GM12878 (cell line): ENCODE measurements at regions not wholly inside any gene's neighbourhood (a gene's known extent, or its start where the extent isn't known, plus 50 kb on each side); places are given as distances from the start of the nearest gene placed in this dataset.

Source experiments
- CTCF ChIP-seq, 3 experiments: IDR thresholded peaks in 2 of 3; conservative IDR thresholded peaks in 1 of 3; 2 replicates each; pipeline ENCODE4 v1.5.1; 2011; ENCODE audit warnings: low read depth in 3 of 3, low read length in 3 of 3, mild to moderate bottlenecking in 3 of 3, control low read depth in 2 of 3, moderate library complexity in 2 of 3, inconsistent platforms in 1 of 3, mixed read lengths in 1 of 3; ENCODE audit not compliant: control insufficient read depth in 2 of 3, insufficient read depth in 1 of 3; ENCODE audit errors: extremely low read depth in 1 of 3
- TCF7 ChIP-seq: IDR thresholded peaks from 2 replicates; pipeline ENCODE4 v1.6.1; 2014; ENCODE audit warnings: antibody characterized with exemption, borderline replicate concordance
- USF2 ChIP-seq: IDR thresholded peaks from 2 replicates; pipeline ENCODE4 v1.6.1; 2011; ENCODE audit warnings: low read depth, low read length, improper control_type of control experiment, borderline replicate concordance

GRCh38 chr16:51982715-51983680, 563.9 kb downstream of the TOX3 start:
- TF ChIP-seq CTCF (IDR thresholded peaks at IDR 0.05 in 2 of 3, conservative IDR thresholded peaks at IDR 0.05 in 1 of 3; ENCODE audit: control insufficient read depth in 2 of 3, extremely low read depth in 1 of 3, insufficient read depth in 1 of 3, low read depth in 3 of 3, low read length in 3 of 3) = peak; percentile 63 to 78 (median 63)
- TF ChIP-seq USF2 = no peak; the same call in 1 of the 2 replicates
- no peak for TF ChIP-seq TCF7
